ENCODE measurements at regions not wholly inside any gene's neighbourhood (a gene's known extent, or its start where the extent isn't known, plus 50 kb on each side); places are given as distances from the start of the nearest gene placed in this dataset.

DNA sequence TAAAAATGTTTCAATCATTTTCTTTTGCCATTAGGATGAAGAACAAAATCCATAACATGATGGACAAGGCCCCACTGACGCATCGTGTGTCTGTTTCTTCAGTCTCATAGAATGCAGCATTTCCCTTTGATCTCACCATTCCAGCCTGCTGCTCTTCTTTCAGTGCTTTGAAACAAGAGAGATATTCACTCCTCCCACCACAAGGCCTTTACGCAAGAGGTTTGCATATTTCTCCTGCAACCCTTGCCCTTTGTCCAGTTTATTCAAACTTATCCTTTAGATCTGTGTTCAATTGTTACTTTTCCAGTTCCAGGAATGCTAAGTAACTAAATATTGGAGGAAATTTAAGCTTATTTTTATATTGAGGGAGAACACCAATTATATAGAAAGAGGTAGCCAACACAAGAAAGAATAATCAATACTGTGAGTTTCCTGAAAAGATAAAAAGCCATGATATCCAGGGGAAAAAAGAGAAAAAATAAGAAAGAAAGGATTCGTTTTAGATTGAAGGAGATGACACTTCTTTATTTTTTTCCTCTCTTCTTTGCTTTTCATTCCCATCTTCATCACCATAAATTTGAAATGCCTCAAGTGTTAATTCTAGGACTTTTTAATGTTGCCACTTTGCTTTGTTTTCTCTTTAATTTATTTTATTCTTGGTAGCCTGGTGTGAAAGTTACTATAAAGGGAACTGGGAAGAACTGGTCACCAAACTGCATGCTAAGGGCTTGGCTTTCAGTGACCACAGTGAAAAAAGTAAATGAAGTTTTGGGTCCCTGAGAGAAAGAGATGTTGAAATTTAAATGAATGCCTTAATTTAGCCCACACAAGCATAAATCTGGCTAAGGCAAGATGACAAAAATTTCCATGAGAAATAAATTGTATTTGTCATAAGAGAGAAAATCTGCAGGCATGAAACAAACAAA, 102.1 kb downstream of the KIF2B start:
- TF ChIP-seq ZNF274 (IDR thresholded peaks at IDR 0.05; ENCODE audit: borderline replicate concordance, extremely low read depth, low read length) (no peak), SRF (IDR thresholded peaks at IDR 0.05; ENCODE audit: low read depth, low read length) (no peak), SP1 (IDR thresholded peaks at IDR 0.05; ENCODE audit: low read depth, low read length) (no peak), RAD21 (IDR thresholded peaks at IDR 0.05 in 1 of 2, conservative IDR thresholded peaks at IDR 0.05 in 1 of 2; ENCODE audit: low read depth in 2 of 2, low read length in 2 of 2) (no peak), POLR2A (IDR thresholded peaks at IDR 0.05; ENCODE audit: control extremely low read depth in 1 of 2, low read depth in 2 of 2, low read length in 2 of 2) (no peak)
- TF ChIP-seq, protein P1, sequence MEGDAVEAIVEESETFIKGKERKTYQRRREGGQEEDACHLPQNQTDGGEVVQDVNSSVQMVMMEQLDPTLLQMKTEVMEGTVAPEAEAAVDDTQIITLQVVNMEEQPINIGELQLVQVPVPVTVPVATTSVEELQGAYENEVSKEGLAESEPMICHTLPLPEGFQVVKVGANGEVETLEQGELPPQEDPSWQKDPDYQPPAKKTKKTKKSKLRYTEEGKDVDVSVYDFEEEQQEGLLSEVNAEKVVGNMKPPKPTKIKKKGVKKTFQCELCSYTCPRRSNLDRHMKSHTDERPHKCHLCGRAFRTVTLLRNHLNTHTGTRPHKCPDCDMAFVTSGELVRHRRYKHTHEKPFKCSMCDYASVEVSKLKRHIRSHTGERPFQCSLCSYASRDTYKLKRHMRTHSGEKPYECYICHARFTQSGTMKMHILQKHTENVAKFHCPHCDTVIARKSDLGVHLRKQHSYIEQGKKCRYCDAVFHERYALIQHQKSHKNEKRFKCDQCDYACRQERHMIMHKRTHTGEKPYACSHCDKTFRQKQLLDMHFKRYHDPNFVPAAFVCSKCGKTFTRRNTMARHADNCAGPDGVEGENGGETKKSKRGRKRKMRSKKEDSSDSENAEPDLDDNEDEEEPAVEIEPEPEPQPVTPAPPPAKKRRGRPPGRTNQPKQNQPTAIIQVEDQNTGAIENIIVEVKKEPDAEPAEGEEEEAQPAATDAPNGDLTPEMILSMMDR (IDR thresholded peaks at IDR 0.05; ENCODE audit: control extremely low read depth in 1 of 3, insufficient read depth in 1 of 3, low read depth in 1 of 3, low read length in 3 of 3) = no peak
